ENCODE measurements at regions not wholly inside any gene's neighbourhood (a gene's known extent, or its start where the extent isn't known, plus 50 kb on each side); places are given as distances from the start of the nearest gene placed in this dataset.
"Not testable (repeated sequence)": the region's sequence is repeated elsewhere in the genome, so short reads cannot be mapped to it uniquely, and the experiment has no call there.

DNA sequence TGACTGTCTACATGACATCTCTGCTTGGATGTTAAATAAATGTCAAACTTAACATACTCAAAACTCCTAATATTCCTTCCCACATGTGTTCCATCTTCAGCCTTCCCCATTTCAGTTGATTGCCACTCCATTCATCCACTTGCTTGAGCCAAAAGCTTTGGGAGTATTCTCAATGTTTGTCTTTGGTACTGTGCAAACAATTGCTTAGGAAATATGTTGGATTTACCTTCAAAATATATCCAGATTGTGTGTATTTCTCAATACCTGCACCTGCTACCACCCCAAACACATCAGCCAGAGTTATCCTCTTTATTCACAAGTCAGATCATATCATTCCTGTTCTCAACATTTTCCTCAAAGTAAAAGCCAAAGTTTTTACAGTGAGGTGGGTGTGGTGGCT is 350.3 kb upstream of the FAM98A start:
- ATAC-seq (replicated peaks in 1 of 2) (no peak), DNase-seq (no peak)
- peaks cover 4 to 6% of the 10 kb centered on the region in 2 donors for H3K9me3 Mint-ChIP-seq
- no peak overlapping the region for H3K4me3 Mint-ChIP-seq
- H3K36me3 Mint-ChIP-seq (ENCODE audit: insufficient read depth in 2 of 2), result no peaks in the 10 kb centered on the region
- H3K27me3 Mint-ChIP-seq (ENCODE audit: low read depth), result no peaks in the 10 kb centered on the region
- no peak overlapping the region for H3K27ac Mint-ChIP-seq
- no peaks in the 10 kb centered on the region for H3K4me1 Mint-ChIP-seq (ENCODE audit: low read depth)

DNA sequence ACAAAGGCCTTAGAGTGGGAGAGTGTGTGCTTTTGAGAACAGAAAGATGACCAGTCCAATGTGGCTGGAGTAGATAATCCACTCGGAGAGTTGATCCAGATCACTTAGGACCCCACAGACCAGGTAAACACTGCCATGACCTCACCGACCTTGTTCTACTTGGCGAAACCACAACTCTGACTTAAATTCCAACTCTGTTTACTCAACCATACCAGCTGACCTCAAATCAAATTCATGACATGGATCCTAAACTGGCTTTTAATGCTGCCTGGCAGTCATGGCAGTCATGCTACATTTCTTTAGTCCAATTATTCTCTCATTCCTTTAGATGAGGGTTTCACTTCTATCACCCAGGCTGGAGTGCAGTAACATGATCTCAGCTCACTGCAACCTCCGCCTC is 347.1 kb upstream of the FAM98A start:
- Mint-ChIP-seq H3K27me3 (ENCODE audit: low read depth) (no peaks in the 10 kb centered on the region), H3K27ac (no peak overlapping the region), H3K36me3 (ENCODE audit: insufficient read depth in 2 of 2) (no peaks in the 10 kb centered on the region), H3K4me3 (no peak overlapping the region), H3K4me1 (ENCODE audit: low read depth) (no peaks in the 10 kb centered on the region), H3K9me3 (peaks cover 4 to 8% of the 10 kb centered on the region in 2 donors)
- no peak for ATAC-seq (replicated peaks in 1 of 2)
- DNase-seq, result no peak

DNA sequence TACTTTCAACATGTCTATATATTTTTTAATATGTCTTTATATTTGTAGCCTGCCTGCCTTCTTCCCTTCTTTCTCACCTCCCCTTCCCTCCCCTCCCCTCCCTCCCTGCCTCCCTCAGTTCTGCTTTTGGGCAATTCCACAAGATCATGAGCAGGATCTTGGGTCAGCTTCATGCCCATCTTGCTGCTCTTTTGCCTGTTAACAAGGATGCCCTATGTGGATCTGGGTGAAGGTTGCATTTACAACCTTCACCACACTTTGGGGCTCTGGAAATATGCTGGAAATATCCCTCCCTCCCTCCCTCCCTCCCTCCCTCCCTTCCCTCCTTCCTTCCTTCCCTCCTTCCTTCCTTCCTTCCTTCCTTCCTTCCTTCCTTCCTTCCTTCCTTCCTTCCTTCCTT is 334.1 kb upstream of the FAM98A start:
- Mint-ChIP-seq H3K9me3 (peaks cover 0 to 2% of the 10 kb centered on the region in 2 donors), H3K36me3 (ENCODE audit: insufficient read depth in 2 of 2) (no peaks in the 10 kb centered on the region), H3K4me1 (ENCODE audit: low read depth) (no peaks in the 10 kb centered on the region), H3K27ac (no peak overlapping the region), H3K27me3 (ENCODE audit: low read depth) (no peaks in the 10 kb centered on the region), H3K4me3 (no peak overlapping the region)
- no peak for ATAC-seq (replicated peaks in 1 of 2)
- DNase-seq, result no peak

DNA sequence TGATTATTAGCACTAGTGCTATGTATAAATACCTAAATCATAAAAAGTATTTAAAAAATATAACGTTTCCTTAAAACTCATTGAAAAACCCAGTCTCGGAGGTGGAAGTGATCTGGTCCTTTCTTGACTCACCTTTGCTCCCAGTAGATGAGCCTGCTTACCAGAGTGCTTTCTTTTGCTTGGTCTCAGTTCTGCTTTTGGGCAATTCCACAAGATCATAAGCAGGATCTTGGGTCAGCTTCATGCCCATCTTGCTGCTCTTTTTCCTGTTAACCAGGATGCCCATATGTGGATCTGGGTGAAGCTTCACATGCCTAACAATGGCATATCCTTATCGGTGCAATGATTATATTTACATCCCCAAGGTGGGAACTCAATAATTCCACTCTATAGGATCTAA is 332.1 kb upstream of the FAM98A start:
- H3K36me3 Mint-ChIP-seq (ENCODE audit: insufficient read depth in 2 of 2), result no peaks in the 10 kb centered on the region
- H3K4me3 Mint-ChIP-seq, result no peak overlapping the region
- H3K4me1 Mint-ChIP-seq (ENCODE audit: low read depth), result no peaks in the 10 kb centered on the region
- DNase-seq, result no peak
- no peak for ATAC-seq (replicated peaks in 1 of 2)
- H3K27me3 Mint-ChIP-seq (ENCODE audit: low read depth), result no peaks in the 10 kb centered on the region
- peaks cover 0 to 4% of the 10 kb centered on the region in 2 donors for H3K9me3 Mint-ChIP-seq
- H3K27ac Mint-ChIP-seq, result no peak overlapping the region

DNA sequence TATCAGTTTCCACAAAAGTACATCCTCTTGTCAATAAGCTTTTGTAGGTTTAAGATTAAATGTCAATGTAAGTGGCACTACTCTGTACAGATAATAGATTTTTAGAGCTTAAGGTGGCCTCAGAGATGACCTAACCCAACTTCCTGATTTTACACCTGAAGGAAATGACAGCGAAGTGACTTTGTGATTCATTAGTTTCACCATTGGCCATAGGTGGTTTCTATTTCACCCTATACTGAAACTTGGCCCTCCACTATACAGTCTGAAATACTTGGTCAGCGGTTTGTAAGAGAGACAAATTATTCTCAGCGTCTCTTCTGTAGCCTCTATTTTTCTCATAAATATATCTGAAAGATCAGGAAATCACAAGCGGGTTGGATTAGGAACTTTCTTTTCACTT is 330.4 kb upstream of the FAM98A start:
- ATAC-seq (replicated peaks in 1 of 2), result no peak
- Mint-ChIP-seq H3K4me1 (ENCODE audit: low read depth) (no peaks in the 10 kb centered on the region), H3K27ac (no peak overlapping the region), H3K36me3 (ENCODE audit: insufficient read depth in 2 of 2) (no peaks in the 10 kb centered on the region), H3K4me3 (no peak overlapping the region), H3K27me3 (ENCODE audit: low read depth) (no peaks in the 10 kb centered on the region), H3K9me3 (peaks cover 0 to 3% of the 10 kb centered on the region in 2 donors)
- no peak for DNase-seq

DNA sequence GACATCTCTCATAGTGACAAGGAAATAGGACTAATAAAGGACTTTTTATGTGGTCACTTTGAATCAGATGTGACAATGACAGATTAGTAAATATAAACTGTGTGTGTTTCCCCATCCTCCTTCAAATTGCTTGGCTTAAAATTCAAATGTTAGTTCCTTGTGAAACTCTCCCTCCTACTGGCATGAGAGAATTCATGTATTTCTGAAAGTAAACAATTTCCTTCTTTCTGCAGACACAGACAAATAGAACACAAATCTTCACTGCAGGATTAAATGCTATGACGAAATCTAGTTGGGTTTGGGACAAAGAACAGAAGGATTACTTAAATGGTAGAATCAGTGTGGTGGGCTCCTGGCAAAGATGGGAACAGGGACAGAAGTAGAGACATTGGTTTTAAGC is 328.7 kb upstream of the FAM98A start:
- H3K9me3 Mint-ChIP-seq, result peaks cover 0 to 1% of the 10 kb centered on the region in 2 donors
- H3K36me3 Mint-ChIP-seq (ENCODE audit: insufficient read depth in 2 of 2), result no peaks in the 10 kb centered on the region
- DNase-seq, result no peak
- no peaks in the 10 kb centered on the region for H3K27me3 Mint-ChIP-seq (ENCODE audit: low read depth)
- no peak for ATAC-seq (replicated peaks in 1 of 2)
- no peak overlapping the region for H3K27ac Mint-ChIP-seq
- H3K4me3 Mint-ChIP-seq, result no peak overlapping the region
- no peaks in the 10 kb centered on the region for H3K4me1 Mint-ChIP-seq (ENCODE audit: low read depth)

DNA sequence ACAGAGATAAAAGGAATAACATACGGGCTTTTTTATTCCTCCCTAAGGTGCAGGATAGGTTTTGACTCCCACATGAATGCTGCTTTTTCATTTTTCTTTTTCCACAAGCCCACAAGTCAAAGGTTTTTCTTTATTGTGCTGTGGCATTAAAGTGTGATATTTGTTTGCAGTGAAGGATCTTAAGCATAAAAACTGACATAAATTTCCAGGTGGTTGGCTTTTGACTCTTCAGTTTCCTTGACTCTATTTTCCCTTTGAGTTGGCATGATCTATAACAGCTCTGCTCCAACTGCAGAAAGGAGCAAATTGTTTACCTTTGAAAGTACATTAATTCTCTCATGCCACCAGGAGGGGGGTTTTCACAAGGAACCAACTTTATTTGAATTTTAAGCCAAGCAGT is 326.2 kb upstream of the FAM98A start:
- Mint-ChIP-seq H3K4me1 (ENCODE audit: low read depth) (no peaks in the 10 kb centered on the region), H3K27me3 (ENCODE audit: low read depth) (no peaks in the 10 kb centered on the region), H3K9me3 (peaks cover 0 to 3% of the 10 kb centered on the region in 2 donors), H3K4me3 (no peak overlapping the region), H3K36me3 (ENCODE audit: insufficient read depth in 2 of 2) (no peaks in the 10 kb centered on the region), H3K27ac (no peak overlapping the region)
- ATAC-seq (replicated peaks in 1 of 2) (no peak), DNase-seq (no peak)

DNA sequence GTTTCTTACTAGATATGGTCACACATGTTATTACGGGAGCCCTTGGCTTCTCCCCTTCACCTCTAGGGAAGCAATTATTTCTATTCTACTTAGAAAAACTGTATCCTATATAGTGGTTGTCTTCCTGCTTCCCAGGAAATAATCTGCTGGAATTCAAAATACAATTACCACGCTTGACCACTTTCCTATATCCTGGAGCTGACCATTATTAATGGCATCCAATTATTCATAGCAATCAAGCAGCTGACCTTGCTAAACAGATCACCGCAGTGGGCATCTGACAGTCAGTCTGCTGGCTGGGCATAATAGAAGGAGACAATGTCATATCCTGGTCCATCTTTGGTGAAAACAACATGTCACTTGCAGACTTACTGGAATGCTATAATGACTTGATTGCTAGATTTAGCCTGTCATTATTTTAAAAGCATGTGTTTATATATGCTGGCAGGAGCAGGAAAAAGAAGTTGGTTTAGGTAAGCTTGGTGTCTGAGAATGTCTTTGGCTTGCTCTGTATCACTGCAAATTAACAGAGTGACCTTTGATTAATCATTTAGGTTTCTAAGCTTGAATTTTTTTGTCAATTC is 325.6 kb upstream of the FAM98A start:
- ATAC-seq (replicated peaks in 1 of 2) (no peak), DNase-seq (no peak)
- peaks cover 0 to 3% of the 10 kb centered on the region in 2 donors for H3K9me3 Mint-ChIP-seq
- no peaks in the 10 kb centered on the region for H3K4me1 Mint-ChIP-seq (ENCODE audit: low read depth)
- no peaks in the 10 kb centered on the region for H3K36me3 Mint-ChIP-seq (ENCODE audit: insufficient read depth in 2 of 2)
- no peak overlapping the region for H3K4me3 Mint-ChIP-seq
- no peak overlapping the region for H3K27ac Mint-ChIP-seq
- H3K27me3 Mint-ChIP-seq (ENCODE audit: low read depth), result no peaks in the 10 kb centered on the region

DNA sequence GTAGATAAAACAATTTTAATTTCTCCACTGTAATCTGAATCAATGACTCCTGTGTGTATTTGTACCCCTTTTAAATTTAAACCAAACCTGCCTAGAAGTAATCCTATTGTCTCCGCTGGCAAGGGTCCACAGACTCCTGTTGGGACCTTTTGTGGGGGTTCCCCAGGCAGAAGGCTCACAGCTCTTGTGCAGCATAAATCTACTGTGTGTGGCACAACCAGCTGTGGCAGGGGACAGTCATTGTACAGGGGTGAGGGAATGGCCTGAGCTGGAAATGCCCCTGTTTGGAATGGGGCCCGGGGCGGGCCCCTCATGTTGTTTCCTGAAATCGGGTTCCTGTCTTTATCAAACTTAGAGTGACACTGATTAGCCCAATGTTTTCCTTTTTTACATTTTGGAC is 318.2 kb upstream of the FAM98A start:
- peaks cover 0 to 2% of the 10 kb centered on the region in 2 donors for H3K36me3 Mint-ChIP-seq (ENCODE audit: insufficient read depth in 2 of 2)
- no peaks in the 10 kb centered on the region for H3K27me3 Mint-ChIP-seq (ENCODE audit: low read depth)
- no peak for DNase-seq
- peaks cover 0 to 10% of the 10 kb centered on the region in 2 donors for H3K9me3 Mint-ChIP-seq
- no peaks in the 10 kb centered on the region for H3K4me1 Mint-ChIP-seq (ENCODE audit: low read depth)
- H3K27ac Mint-ChIP-seq, result no peak overlapping the region
- no peak overlapping the region for H3K4me3 Mint-ChIP-seq
- ATAC-seq (replicated peaks in 1 of 2), result no peak

DNA sequence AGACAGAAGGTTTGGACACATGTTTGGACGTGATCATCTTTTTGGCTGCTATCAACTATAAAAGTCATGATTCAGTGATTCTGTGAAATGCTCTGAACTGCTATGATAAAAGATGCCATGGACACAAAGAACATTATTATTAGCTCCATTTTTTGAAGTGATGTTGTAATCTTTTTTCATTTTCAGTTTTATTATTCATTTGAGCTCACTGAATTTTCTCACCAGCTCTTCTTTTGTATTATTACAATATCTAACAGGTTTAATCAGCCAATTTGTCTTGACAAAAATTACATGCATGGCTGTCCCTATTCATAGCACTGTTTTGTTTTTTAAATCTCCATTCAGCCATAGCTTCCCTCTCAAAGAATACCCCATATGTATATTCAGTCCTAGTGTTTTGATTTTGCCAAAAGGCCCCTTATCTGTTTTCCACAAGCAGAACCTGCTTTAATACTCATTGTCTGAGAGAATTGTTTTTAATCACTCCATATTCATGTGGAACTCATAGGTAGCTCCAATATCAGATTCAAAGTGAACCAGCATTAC is 314.0 kb upstream of the FAM98A start:
- peaks cover 0 to 2% of the 10 kb centered on the region in 2 donors for H3K36me3 Mint-ChIP-seq (ENCODE audit: insufficient read depth in 2 of 2)
- no peak for ATAC-seq (replicated peaks in 1 of 2)
- H3K27me3 Mint-ChIP-seq (ENCODE audit: low read depth), result no peaks in the 10 kb centered on the region
- no peak overlapping the region for H3K27ac Mint-ChIP-seq
- no peak overlapping the region for H3K4me3 Mint-ChIP-seq
- peaks cover 0 to 12% of the 10 kb centered on the region in 2 donors for H3K9me3 Mint-ChIP-seq
- H3K4me1 Mint-ChIP-seq (ENCODE audit: low read depth), result no peaks in the 10 kb centered on the region
- no peak for DNase-seq

DNA sequence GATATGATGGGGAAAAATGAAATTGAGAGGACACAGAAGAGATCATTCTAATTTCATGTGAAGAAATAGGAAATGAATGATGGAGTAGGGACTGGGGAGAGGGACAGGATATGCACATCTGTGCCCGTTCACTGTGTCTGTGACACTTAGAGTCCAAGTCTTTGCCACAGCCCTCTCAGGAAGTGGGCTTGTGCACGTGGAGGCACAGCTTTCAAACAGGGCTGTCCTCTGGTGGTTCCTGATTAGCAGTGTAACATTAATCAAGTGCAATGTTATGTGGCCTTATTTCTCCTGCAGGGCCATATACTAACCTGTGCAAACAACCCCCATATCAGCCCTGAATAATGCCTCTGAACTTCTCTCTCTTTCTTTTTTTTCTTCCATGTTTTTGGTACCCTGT is 312.2 kb upstream of the FAM98A start:
- H3K4me1 Mint-ChIP-seq (ENCODE audit: low read depth), result no peaks in the 10 kb centered on the region
- H3K27me3 Mint-ChIP-seq (ENCODE audit: low read depth), result no peaks in the 10 kb centered on the region
- DNase-seq (no peak), ATAC-seq (replicated peaks in 1 of 2) (no peak)
- no peak overlapping the region for H3K4me3 Mint-ChIP-seq
- H3K36me3 Mint-ChIP-seq (ENCODE audit: insufficient read depth in 2 of 2), result peaks cover 0 to 2% of the 10 kb centered on the region in 2 donors
- no peak overlapping the region for H3K27ac Mint-ChIP-seq
- peaks cover 0 to 8% of the 10 kb centered on the region in 2 donors for H3K9me3 Mint-ChIP-seq

DNA sequence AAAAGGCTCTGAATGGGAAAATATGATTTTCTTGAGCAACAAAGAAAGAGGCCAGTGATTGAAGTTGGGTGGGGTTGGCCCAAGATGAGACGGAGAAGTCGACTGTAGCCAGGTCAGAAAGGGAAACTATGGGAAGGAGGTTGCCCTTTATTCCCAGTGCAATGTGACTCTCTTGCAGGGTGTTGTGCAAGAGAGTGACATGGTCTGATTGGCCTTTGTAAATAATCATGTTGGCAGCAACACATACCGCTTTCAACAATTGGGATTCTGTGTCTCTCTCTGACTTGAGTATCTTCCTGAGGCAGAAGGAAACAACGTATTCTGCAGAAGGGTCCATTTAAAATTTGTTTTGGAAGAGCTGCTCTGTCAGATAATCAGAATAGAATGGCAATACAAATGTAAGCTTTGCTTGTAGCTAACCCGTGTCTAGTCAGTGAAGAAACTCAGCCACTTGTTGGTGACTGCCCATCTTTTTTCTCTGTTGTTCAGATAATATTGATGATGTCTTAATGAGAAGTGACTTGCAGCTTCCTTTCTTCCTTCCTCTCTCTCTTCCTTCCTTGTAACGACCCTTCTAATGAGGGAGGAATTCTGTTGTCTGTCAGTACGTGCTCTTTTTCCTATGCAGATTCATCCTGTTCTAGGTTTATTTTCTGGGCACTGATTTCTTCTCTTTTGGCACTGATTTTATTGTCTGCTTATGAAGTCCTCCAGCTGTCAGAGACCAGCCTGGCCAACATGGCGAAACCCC is 311.0 kb upstream of the FAM98A start:
- no peak overlapping the region for H3K4me3 Mint-ChIP-seq
- ATAC-seq (replicated peaks in 1 of 2) (no peak), DNase-seq (no peak)
- H3K27me3 Mint-ChIP-seq (ENCODE audit: low read depth), result no peaks in the 10 kb centered on the region
- H3K27ac Mint-ChIP-seq, result no peak overlapping the region
- peaks cover 0 to 5% of the 10 kb centered on the region in 2 donors for H3K9me3 Mint-ChIP-seq
- H3K36me3 Mint-ChIP-seq (ENCODE audit: insufficient read depth in 2 of 2), result no peaks in the 10 kb centered on the region
- H3K4me1 Mint-ChIP-seq (ENCODE audit: low read depth), result no peaks in the 10 kb centered on the region

DNA sequence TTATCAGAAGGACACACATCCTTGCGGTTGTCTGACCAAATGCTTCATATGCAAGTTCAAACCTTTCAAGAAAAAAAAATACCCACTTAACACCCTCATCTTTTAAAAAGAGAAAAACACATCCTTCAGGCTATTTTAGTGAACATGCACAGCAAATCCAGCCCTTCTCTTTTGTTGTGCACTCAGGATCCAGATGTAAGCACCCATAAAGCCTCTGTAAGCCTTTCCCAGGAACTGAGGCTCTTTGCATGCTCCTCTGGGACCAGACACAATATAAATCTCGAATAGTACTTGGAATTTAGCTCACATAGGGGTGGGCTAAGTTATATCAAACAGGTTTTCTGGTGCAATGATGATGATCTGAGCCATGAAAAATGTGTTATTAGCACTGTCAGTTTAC is 308.8 kb upstream of the FAM98A start:
- Mint-ChIP-seq H3K27ac (no peak overlapping the region), H3K4me1 (ENCODE audit: low read depth) (no peaks in the 10 kb centered on the region), H3K36me3 (ENCODE audit: insufficient read depth in 2 of 2) (peaks cover 0 to 2% of the 10 kb centered on the region in 2 donors), H3K27me3 (ENCODE audit: low read depth) (no peaks in the 10 kb centered on the region), H3K9me3 (peaks cover 3% of the 10 kb centered on the region in 2 donors), H3K4me3 (no peak overlapping the region)
- no peak for DNase-seq
- ATAC-seq (replicated peaks in 1 of 2), result no peak

DNA sequence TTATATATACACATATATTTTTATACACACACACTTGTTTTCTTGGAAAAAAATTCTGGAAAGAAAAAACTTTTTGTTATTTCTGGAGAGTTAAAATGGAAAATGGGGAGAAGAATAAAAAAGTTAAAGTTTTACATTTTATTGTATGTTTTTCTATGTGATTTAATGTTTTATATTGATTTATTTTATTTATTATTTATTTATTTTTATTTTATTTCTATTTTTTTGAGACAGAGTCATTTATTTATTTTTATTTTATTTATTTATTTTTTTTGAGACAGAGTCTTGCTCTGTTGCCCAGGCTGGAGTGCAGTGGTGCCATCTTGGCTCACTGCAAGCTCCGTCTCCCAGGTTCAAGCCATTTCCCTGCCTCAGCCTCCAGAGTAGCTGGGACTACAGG is 307.0 kb upstream of the FAM98A start:
- not testable (repeated sequence) for H3K4me1 Mint-ChIP-seq (ENCODE audit: low read depth); ATAC-seq (replicated peaks in 1 of 2); H3K27ac Mint-ChIP-seq; H3K9me3 Mint-ChIP-seq; H3K27me3 Mint-ChIP-seq (ENCODE audit: low read depth); H3K36me3 Mint-ChIP-seq (ENCODE audit: insufficient read depth in 2 of 2); H3K4me3 Mint-ChIP-seq; DNase-seq
